ENCODE measurements at regions not wholly inside any gene's neighbourhood (a gene's known extent, or its start where the extent isn't known, plus 50 kb on each side); places are given as distances from the start of the nearest gene placed in this dataset.
"Not testable (repeated sequence)": the region's sequence is repeated elsewhere in the genome, so short reads cannot be mapped to it uniquely, and the experiment has no call there.

DNA sequence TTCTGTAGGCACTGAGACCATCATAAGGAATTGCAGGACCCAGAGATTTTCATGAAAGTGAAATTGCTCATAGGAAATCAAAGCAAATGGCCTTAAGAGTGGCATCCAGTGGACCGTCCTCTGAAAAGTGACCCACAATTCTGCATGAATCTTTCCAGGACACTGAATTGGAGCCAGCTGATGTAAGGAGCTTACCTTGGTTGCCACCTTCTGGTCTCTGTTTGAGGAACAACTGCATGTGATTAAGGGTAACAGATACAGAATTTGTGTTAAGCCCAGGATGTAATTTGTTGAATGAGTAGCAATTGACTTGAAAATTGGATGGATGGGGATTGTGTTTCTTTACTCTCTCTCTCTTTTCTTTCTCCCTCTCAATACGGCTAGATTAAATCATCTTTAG lies 49.9 kb upstream of the GAS1 start:
- no peak for DNase-seq (ENCODE audit: low read depth in 2 of 2)

DNA sequence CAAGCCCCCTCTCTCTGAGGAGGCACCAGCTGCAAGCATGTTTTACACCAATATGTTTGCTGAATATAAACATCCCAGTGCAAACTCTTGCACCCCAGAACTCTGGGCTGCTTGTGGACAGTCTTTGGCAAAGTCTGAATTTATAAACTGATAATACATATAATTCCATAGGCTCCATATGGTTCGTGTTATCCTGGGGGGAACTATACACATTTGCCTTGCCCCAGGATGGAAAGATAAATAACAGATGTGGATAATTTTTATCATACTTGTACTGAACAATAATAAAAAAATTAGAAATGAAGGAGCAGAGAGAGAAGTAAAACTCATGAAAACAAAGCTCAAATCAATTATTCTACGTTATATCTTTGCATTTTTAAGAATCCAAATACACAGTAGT lies 50.6 kb upstream of the GAS1 start:
- no peak for DNase-seq (ENCODE audit: low read depth in 2 of 2)

DNA sequence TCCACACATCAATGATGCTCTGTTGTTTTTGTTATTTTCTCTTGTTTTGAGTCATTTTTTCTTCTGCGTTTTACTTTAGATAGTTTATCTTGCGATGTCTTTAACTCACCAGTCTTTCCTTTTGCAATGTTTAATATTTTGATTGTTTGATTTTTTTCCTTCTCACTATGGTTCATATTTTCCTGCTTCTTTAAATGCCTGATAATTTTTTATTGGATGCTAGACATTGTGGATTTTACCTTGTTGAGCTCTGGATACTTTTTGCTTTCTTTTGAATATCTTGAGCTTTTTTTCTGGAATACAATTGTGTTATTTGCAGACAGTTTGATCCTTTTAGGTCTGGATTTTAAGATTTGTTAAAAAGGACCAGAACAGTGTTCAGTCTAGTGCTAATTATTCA lies 55.2 kb upstream of the GAS1 start:
- DNase-seq (ENCODE audit: low read depth in 2 of 2) = no peak

DNA sequence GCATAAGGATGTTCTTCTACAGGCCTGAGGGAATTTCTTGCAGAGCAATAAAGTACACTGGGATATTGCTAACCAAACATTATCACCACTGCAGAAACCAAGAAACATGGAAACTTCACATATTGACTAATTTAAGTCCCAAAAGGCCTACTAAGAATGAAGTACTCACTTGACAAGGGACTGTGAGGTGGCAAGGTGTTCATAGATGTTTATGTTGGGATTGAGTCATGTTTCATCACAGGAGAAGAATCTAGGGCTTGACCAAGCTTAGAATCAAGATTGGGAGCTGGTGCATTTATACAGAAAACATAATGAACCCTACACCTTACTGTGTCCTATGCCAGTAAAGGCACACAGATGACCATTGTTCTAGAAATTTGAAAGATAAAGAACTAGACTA lies 56.7 kb upstream of the GAS1 start:
- no peak for DNase-seq (ENCODE audit: low read depth in 2 of 2)

DNA sequence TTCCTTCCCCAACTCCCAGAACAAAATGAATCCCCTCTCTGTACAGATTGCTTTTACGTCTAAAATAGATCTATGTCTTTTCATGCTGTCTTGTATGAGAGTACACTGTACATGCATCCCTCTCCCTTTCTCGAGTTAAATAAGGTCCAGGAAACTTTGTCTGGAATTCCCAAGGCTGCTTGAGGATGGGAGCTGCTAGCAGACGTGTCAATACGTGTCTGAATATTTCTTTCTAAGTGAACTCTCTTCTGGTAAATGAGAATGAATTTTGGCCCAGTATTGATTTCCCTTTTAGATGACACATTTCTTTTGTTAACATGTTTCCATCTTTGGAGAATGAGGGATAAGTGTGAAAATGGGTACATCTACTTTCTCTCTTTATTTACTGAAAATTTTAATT lies 59.6 kb upstream of the GAS1 start:
- DNase-seq (ENCODE audit: low read depth in 2 of 2) = no peak

DNA sequence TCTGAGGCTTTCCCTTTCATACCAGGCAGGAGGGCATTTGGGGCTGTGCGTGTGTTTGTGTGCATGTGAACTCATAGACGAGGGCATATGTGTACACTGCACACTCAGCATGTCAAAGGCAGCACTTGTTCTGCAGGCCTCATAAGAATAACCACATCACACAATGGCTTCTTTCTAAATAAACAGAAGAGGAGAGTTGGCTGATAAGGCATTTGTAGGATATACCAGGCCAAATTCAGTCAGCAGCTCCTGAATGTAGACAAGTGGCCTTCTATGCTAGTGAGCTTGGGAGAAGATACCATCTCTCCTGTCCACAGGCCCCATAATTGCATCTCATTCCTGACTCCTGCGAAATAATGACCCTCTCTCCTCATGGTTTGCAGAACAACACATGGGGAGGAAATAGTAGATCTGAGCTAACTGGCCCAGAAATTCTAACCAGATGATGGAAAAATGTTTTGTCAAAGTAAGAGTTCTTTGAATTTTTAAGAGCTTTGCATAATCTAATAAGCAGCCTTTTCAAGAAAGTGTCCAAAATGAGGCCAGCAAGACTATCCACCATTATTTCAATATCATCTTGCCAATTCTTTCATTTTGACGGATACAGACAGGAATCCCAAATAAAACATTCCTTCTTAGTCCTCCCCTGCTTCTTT lies 60.5 kb upstream of the GAS1 start:
- DNase-seq (ENCODE audit: low read depth in 2 of 2) = no peak

DNA sequence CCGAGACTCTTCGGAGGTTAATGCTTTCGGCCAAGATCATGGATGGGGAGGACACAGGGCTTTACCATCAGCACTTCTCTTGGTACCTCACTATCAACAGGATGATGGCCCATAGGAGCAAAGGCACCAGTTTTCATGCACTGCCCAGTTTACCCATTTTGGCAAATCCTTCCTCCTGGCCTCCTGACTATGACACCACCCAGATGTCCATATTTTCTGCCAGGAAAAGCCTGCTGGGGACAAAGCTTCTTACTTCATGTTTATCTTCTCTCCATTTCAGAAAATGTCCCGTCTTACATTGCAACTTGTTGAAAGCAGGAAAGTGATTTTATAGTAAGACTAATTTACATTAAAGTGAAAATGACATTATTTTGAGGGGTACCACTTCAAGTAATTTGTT lies 61.4 kb upstream of the GAS1 start:
- no peak for DNase-seq (ENCODE audit: low read depth in 2 of 2)

DNA sequence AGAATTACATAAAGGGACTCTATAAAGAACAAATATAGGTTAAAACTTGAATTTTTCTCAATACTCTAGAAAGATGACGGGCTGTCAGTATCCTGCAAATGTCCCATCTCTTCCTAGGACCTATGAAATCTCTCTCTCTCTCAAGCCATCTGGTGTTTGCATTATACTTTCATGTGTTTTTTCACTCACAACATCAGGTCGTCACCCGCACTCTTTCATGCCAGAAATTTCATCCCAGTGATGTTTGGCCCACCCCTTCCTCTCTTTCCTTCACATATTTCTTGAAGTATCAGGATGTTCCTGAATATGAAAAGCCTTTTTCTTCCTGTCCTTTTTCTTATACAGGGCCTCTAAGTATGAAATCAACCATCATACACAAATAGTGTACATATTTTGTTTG lies 63.3 kb upstream of the GAS1 start:
- DNase-seq (ENCODE audit: low read depth in 2 of 2) = no peak

DNA sequence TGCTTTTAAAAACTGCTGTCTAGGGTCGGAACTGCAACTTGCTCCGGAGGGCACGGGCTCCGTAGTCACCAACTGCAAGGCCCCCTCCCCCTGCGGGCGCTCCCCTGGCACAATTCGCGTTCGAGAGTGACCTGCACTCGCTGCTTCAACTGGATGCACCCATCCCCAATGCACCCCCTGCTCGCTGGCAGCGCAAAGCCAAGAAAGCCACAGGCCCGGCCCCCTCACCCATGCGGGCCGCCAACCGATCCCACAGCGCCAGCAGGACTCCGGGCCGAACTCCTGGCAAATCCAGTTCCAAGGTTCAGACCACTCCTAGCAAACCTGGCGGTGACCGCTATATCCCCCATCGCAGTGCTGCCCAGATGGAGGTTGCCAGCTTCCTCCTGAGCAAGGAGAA lies 64.2 kb upstream of the GAS1 start:
- no peak for DNase-seq (ENCODE audit: low read depth in 2 of 2)

DNA sequence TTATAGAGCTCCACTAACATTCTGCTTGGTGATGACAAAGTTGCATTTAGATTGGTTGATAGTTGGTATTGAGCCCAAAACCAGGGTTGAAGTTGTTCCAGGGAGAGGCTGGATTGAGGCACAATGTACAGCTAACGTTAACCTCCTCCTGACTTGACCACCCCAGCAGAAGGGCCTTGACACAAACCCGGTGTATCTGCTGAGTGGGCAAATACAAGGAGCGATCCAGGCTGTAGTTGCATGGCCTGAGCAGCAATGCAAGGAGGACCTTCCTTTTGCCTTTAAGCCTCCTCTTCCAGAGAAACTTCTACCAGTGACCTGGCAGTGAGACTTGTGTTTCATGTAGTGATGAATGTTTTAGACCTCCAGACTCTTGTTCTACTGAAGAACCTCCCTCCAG lies 66.2 kb upstream of the GAS1 start:
- DNase-seq (ENCODE audit: low read depth in 2 of 2) = no peak

DNA sequence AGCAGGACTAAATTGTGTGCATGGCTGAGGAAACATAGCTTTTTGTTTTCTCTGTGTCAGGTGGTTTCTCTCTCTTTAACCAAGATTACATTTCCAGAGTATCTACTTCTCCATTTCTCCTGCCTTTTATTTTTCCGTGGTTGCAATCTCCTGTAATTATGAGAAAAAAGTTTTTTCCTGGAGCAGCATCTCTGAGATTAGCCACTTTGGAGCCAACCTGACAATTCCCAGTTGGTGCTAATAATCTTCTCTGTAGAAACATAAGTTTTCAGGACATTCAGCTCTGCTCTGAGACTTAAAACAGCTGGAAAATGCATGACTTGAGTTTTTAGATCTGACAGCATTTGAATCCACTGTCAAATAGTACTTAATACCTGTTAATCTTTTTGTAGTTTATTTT lies 67.1 kb upstream of the GAS1 start:
- DNase-seq (ENCODE audit: low read depth in 2 of 2) = no peak

DNA sequence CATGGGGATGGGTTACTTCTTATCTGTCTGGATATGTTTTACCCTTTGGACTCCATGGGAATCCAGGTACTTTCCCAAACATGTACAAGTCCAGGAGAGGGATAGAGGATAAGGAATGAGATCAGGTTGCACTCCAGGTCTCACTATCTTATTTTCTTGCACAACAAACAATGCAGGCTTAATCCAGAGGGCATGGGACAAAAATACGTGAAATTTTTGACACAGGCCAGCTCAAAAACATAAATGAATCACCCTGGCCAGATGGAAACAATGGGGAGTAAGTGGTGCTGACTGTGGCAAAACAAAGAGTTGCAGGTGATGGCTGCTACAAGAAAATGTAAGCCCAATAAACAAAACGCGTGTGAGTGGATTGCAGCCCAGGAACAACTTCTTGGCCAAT lies 69.4 kb upstream of the GAS1 start:
- DNase-seq (ENCODE audit: low read depth in 2 of 2) = no peak

DNA sequence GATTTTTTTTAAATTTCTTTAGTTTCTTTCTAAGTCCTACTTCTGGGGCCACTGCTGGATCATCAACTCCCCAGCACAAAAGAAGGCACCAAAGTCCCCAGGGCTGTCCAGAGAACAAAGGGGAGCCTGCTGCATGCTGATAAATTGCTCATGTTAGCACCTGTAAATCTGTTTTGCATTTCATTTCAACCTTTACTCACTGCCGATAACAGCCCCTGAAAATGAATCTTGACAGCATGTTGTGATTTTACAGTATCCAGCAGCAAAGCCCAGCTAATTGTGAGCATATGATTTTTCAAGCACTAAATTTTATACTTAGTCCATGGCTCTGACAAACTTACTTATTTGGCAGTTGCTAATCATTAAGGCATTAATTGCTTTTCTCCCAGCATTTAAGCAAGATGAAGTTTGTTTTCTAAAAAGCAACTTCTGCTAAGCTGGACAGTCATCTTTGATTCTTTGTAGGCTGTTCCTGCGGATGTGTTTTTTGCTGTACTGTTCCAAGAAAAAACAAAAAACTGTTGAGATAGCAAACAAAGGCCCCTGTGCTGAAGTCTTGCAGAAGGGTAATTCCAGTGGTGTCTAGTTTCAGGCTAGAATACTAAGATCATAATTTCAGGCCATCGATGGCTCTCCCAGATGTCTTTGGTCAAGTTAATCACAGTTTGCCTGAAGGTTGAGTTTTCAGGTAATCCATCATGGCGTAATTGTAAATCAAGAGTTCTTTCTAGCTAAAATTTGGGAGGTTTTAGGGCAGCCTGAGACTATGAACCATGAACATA lies 73.1 kb upstream of the GAS1 start:
- DNase-seq (ENCODE audit: low read depth in 2 of 2) = no peak

DNA sequence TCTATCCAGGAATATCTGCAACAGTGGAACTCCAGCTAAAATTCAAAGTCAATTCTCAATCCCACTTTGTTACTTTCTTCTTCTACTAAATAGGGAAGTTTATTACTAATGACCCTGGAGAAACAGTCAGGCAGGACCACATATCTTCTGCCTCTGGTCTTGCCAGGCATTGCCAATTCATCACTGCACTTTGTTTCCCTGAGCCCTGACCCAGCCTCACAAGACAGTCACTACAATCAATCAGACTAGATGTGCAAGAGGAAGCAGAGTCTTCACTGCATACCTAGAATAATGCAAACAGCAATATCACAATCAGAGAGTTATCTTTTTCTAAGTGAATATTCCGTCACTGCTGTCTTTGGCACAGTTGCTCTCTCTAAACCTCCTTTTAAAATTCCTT lies 74.9 kb upstream of the GAS1 start:
- DNase-seq (ENCODE audit: low read depth in 2 of 2) = no peak

DNA sequence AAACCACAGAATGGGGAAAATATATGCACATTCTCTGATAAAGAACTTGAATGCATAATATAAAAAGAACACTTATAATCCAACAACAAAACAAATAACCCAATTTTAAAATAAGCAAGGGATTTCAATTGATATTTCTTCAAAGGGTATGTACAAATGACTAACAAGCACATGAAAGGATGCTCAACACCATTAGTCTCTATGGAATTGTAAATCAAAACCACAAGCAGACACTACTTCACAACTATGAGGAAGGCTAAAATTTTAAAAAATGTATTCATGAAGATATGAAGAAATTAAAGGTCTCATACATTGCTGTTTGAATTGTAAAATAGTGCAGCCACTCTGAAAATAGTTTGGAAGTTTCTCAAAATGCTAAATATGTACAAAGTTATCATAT lies 78.9 kb upstream of the GAS1 start:
- DNase-seq (ENCODE audit: low read depth in 2 of 2) = no peak

DNA sequence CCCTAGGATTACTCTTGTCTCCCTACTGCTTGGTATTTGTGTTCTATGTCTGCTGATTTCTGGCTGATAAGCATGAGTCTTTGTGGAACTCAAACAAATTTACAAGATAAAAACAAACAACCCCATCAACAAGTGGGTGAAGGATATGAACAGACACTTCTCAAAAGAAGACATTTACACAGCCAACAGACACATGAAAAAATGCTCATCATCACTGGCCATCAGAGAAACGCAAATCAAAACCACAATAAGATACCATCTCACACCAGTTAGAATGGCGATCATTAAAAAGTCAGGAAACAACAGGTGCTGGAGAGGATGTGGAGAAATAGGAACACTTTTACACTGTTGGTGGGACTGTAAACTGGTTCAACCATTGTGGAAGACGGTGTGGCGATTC lies 81.5 kb upstream of the GAS1 start:
- DNase-seq (ENCODE audit: low read depth in 2 of 2) = not testable (repeated sequence)

DNA sequence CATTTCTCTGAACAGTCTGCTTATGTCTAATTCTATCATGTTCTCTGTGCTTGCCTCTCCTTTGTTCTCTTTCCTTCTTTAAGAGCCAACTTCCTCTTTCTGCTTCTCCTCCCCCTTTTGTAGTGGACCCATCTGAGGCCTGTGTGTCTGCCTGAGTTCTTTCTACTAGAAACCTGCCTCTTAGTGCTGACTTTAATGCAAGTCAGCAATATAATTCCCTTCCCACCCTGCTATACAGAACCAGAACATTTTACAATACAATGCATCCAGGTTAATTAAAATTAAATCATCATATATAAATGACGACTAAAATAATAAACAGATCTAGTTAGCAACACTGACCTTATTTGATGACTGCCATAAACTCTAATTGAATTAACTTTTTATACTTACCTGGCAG lies 82.6 kb upstream of the GAS1 start:
- DNase-seq (ENCODE audit: low read depth in 2 of 2) = no peak

DNA sequence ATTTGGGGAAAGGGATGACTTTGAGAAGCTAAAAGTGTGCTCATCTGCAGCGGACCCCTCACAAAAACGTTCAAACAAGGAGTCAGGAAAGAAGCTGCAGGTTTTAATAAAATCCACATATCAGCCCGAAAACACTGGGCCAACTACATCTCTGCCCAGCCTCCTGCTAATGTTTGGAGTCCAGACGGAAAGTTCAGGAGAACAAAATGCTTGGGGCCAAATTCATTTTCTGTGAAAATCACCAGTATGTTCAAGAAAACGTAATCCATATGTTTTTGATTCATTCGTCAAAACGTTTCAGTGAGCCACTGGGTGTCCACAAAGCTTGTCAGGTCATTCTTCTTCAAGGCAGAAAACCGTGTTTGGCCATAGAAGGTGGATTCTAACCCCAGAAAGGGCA lies 87.5 kb upstream of the GAS1 start:
- no peak for DNase-seq (ENCODE audit: low read depth in 2 of 2)

DNA sequence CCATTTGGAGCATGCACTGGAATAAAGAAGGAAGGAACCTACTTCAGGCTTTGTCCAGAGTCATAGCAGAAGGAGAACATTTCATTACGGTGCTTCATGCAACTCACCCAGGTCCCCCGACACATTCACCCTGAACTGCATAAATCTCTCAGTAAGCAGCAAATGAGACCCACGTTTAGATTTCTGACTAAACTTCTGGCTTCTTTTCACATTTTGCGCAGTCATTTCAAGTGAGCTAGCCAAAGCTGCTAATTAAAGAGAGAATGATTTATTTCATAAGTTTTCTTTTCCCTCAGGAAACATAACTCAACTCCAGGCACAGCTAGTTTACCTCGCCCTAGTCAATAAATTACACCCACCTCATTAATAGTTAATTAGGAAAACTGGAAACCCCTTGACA lies 88.6 kb upstream of the GAS1 start:
- no peak for DNase-seq (ENCODE audit: low read depth in 2 of 2)

DNA sequence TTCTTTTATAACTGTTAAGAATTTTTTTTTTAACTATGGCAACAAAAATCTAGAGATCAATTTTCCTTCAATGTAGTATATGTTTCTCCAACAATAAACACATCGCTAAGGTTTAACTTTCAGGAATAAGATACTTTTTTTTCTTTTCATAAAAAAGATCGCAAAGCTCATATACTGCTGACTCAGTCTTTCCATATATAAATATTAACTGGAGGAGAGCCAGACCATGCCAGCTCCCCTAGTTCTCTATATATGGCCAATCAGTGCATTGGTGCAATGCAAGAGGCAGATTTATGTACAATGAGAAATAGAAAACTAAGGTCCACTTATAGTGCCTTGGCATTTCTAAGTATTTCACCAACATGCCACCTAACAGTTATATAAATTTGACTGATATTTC lies 89.2 kb upstream of the GAS1 start:
- DNase-seq (ENCODE audit: low read depth in 2 of 2) = no peak

DNA sequence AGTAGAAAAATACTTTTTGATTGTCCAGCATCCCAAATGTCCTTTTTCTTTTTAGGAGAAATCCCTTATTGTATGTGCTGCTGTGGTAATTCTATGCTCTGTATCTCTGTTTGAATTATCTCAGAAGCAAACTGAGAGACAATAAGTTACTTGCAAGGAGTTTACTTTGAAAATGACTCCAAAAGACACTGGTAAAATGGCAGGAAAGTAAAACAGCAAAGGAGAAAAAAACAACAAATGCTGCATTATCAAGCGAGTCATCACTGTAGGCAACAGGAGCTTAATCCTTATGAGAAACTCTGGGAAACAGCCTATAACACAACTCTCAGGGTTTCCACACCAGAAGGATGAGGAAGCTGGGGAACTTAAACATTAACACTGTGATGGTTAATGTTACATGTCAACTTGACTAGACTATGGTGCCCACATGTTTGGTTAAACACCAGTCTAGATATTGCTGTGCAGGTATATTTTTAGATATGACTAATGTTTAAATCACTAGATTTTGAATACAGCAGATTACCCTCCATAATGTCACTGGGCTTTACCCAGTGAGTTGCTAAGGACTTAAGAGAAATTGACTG lies 92.6 kb upstream of the GAS1 start:
- DNase-seq (ENCODE audit: low read depth in 2 of 2) = no peak

DNA sequence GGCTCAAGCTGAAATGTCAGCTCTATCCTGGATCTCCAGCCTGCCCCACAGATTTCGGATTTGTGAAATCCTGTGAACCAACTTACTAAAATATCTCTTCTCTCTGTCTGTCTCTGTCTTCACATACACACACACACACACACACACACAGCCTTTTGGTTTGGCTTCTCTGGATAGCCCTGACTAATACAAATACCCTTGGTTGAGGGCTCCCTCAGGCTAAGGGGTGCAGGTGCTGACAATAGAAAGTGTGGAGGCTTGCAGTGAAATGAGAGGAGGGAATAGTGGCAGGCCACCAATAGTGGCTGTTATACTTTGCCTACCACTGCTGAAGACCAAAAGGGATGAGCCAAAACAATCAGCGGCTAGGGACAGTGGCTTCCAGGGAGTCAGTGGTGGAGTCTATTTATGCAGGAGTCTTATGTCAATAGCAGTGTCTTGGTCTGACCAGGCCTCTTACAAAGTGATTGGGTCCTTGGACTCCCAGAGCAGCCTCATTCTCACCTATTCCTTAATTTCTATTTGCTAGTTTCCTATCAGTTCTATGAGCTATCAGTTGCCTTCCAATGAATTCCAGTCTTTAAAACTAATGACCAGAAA lies 93.2 kb upstream of the GAS1 start:
- DNase-seq (ENCODE audit: low read depth in 2 of 2) = no peak
